Sciatic nerve (tissue), 2 donors: ENCODE measurements at regions not wholly inside any gene's neighbourhood (a gene's known extent, or its start where the extent isn't known, plus 50 kb on each side); places are given as distances from the start of the nearest gene placed in this dataset.

ENCODE experiments used
- ATAC-seq: fragments of 200-7000 bp; cut with Tn5 transposase; one replicate; pipeline ENCODE4 v1.9.1; 2020; ENCODE audit warnings: mild to moderate bottlenecking, moderate library complexity
- DNase-seq: peaks from one replicate; pipeline ENCODE4 v3.0.0-alpha.2; 2020; ENCODE audit warnings: low spot score
- intact Hi-C: fragments of 100-400 bp; cut with DNase I; formaldehyde crosslinking; loops from one replicate; pipeline ENCODE4 v1.14.2; 2022
- donor health status: DM: no; HTN: no; CAD: no.
- donor health status: DM: no; HTN: no; CAD: no.

- intact Hi-C loops = no loop called here
- DNase-seq (no peak), ATAC-seq (no peak)
Observed at GRCh38 chr17:6893382-6894205, 62.1 kb upstream of the TEKT1 start.

- ATAC-seq = no peak
- intact Hi-C loops = no loop called here
- DNase-seq = no peak
Observed at GRCh38 chr17:6894206-6894528, 62.6 kb upstream of the TEKT1 start.

DNA sequence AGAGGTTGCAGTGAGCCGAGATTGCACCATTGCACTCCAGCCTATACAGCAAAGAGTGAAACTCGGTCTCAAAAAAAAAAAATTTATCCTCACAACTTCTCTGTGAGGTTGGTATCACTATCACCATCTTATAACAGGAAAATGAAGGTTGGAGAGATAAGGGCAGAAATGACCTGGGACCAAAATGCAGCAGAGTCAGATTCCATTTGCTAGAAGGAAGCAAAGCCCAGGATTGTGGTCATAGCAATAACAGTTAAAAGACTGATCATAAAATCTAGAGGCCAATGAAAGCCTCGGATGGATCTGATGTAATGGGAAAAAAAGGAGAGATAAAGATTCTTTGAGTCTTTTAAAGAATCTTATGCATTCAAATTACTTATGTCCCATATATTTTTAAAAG, 69.6 kb upstream of the TEKT1 start:
- DNase-seq (no peak), ATAC-seq (no peak)
- intact Hi-C loops = no loop called here

DNA sequence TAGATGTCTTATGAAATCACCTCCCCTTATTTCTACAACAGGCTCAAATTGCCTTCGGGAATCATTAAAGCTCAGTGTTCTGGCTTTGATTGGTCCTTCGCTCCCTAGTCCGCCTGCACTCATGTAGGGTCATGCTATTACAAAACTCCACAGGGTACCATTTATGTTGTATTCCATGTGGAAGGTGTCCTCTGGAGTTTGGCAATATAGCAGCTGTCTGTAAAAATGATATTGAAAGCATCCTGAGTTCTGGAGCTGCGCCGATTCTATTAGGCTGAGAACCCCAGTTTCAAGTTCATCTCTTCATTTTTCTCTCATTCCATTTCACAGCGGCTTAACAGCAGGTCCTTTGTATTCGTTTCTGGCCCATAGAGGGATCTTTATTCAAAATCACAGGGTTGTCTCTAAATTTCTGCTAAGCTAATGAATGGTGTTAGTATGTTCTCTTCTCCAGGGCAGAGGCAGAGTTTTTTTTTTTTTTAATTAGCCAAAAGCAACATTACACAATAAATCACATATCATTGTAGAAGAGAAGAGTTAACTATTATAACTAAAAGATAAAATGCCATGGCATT, 71.9 kb upstream of the TEKT1 start:
- intact Hi-C loops = no loop called here
- no peak for DNase-seq
- peak; percentile 84 for ATAC-seq

- intact Hi-C loops = no loop called here
Observed at GRCh38 chr17:6908807-6909206, 77.3 kb upstream of the TEKT1 start.

DNA sequence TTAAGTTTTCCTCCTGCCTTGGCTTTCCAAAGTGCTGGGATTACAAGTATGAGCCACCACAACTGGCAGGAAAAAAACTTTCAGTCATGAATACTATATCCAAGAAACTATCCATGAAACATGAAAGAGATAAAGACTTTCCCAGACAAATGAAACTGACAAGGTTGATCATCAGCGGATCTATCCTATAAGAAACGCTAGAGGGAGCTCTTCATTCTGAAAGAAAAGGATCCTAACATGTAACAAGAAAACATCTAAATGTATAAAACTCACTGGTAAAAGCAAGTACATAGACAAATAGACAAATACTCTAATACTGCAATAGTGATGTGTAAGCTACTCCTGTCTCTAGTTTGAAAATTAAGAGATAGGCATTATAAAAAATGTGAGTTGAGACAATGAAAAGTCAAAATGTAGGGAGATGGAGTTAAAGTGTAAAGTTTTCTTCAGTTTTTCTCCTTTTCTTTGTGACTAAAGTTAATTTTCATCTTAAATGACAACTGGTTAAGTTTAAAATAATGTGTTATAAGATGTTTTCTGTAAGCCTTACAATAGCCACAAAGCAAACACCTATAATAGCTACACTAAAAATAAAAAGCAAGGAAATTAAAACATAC, 79.6 kb upstream of the TEKT1 start:
- intact Hi-C loops = loop anchor here (5.0 kb wide), 1 partner anchor 111 kb away; the partner anchor contains the start of gene BCL6B
- ATAC-seq (no peak), DNase-seq (no peak)

More at GRCh38 chr17:6908807-6909206, 77.3 kb upstream of the TEKT1 start:
- DNase-seq (no peak), ATAC-seq (no peak)

DNA sequence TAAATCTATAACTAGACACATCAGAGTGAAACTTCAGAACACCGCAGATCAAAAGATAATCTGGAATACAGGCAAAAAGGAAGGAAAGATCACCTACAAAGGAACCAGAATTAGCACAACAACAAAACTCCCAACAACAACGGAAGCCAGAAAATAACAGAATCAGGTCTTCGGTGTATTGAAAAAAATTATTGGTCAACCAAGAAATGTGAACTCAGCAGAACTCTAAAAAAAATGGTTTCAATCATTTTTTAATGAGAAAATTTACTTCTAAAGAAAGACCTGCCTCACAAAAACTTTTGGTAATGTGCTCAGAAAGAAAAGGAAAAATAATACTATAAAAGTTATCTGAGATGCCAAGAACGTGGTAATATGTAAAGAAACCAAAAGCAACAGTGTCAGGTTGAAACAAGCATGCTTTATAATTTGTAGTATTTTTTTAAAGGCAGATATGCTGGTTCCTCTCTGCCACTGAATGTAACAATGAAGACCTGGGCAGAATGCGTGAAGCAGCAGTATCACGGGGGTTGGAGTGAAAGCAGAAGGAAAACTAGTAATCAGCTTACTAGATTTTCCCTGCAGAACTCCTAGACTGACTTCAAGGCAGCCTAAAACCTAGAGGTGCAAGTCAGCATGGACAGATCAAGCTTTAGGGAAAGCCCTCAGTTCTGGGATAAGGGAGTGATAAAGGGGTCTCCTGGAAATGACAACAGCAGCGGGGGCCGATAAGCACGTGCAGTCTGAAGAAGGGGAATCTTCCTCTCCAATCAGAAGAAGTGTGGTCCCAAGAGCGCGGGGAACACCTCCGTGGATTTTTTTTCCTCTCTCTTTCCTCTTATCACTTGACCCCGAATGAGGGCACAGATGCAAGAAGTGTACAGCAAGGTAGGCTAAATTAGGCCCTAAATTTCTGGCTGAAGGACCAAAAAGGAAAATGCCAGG, 80.9 kb upstream of the TEKT1 start:
- intact Hi-C loops = loop anchor here (5.0 kb wide), 1 partner anchor 110 kb away; the partner anchor contains the start of gene BCL6B
- ATAC-seq = no peak
- no peak for DNase-seq

DNA sequence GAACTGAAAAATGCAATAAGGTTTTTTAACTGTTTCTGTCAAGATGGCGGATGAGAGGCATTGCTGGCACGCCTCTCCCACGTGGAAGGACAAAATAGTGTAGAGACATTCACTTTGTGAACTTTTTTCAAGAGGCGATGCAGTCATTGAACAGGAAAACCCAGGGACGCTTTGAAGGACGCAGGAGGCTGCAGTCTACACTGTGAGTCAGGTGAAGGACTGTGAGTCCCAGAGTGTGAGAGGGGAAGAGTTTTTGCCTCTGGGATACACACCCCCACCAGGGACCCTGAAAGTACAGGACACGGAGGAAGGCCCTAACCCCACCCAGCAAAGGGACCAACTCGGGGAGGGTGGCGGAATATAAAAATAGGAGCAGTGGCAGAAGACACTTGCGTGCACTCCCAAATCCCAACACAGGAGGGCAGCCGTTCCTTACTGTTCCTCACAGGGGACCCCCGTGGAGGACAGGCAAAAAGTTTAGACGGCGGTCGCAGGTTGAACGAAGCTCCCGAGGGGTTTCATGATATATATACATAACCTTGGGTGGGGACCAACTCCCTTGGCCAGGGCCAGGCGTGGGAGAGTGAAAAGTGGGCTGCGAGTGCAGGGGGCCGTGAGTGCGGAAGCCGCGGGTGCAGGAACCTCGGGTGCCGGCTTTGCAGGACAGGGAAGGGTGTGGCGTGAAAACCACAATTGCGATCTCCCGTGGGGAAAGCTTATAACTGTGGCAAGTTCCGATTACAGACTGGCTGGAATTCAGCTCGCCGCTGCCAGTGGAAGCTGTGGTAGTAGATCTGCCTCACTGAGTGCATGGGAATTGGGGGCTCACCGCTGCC, 82.0 kb upstream of the ALOX12 start:
- ATAC-seq (peak; percentile 86), DNase-seq (peak; percentile 90)
- intact Hi-C loops = loop anchor here (5.0 kb wide), 1 partner anchor 108 kb away; the partner anchor contains the start of gene BCL6B

DNA sequence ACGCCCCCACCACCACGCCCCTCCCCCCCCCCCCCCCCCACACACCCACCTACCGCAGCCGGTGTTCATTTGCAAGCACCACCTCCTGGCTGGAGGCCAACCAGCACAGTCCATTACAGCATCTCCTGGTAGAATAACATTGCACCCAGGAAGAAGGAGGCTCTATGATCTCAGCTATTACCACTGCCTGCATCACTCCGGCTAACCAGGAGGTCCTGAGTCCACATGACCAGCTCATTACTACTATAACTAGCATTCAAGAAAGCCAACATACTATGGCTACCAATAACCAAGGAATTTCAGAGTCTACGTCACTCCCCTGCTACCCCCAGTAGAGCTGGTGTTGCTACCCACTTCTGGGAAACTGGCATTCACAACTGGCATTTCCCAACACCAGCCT, 81.1 kb upstream of the ALOX12 start:
- intact Hi-C loops = loop anchor here (5.0 kb wide), 1 partner anchor 108 kb away; the partner anchor contains the start of gene BCL6B
- ATAC-seq (no peak), DNase-seq (no peak)

GRCh38 chr17:6915620-6916019, 80.2 kb upstream of the ALOX12 start:
- intact Hi-C loops = no loop called here
- DNase-seq (no peak), ATAC-seq (no peak)

DNA sequence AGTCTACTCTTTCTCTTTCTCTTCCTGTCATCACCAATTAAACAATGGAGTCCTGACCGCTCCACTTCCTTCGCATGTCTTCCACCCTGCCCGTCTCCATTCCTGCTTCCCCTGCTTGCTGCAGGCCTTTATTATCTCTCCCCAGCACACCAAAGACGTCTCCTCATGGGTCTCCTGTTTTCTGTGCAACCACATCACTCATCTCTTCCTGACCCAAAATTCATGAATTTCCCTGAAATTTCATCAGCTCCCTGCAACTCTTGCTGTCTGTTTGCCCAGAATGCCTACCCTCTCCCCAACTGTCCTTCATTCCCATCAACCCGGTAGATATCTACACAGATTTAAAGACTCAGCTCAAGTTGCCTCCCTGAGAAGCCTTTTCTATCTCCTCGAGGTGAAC, 76.7 kb upstream of the ALOX12 start:
- DNase-seq (no peak), ATAC-seq (no peak)
- intact Hi-C loops = no loop called here

GRCh38 chr17:6923385-6923784, 72.5 kb upstream of the ALOX12 start:
- DNase-seq (no peak), ATAC-seq (no peak)
- intact Hi-C loops = no loop called here

DNA sequence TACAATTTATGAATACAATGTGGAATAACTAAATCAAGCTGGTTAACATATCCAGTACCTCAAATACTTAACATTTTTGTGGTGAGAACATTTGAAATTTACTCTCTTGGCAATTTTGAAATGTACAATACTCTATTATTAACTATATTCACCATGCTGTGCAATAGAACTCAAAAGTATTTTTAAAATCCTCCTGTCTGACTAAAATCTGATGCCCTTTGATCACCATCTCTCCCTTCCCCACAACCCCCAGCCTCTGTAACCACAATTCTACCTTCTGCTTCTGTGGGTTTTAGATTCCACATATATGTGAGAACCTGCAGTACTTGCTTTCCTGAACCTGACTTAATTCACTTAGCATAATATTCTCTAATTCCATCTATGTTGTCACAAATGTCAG, 71.6 kb upstream of the ALOX12 start:
- ATAC-seq (no peak), DNase-seq (no peak)
- intact Hi-C loops = no loop called here

- ATAC-seq (no peak), DNase-seq (no peak)
- intact Hi-C loops = no loop called here
Observed at GRCh38 chr17:6926667-6927066, 69.2 kb upstream of the ALOX12 start.

GRCh38 chr17:6927290-6928126, 68.3 kb upstream of the ALOX12 start:
- no peak for ATAC-seq
- intact Hi-C loops = no loop called here
- DNase-seq = no peak

- ATAC-seq = no peak
- no peak for DNase-seq
- intact Hi-C loops = no loop called here
Observed at GRCh38 chr17:6928193-6928592, 67.7 kb upstream of the ALOX12 start.

DNA sequence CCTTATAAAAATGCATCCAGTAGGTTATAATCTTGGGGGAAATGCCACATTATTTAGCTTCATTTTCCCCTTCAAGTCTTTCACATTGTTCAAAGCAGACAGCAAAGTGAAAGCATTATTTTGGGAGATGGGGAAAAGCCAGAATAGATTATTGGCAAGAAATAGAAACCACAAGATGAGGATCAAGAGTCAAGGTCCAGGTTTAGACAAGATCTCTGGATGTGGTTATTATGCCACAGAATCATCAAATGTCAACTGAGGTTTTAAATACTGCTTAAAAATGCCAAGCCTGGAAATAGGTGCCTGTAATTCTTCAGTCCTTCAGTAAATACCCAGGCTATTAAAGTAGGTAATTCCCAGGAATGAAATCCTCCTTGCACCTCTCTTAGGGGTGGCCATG, 65.1 kb upstream of the ALOX12 start:
- no peak for DNase-seq
- ATAC-seq = no peak
- intact Hi-C loops = no loop called here
